GM21529 (cell line): ENCODE measurements at regions not wholly inside any gene's neighbourhood (a gene's known extent, or its start where the extent isn't known, plus 50 kb on each side); places are given as distances from the start of the nearest gene placed in this dataset.
"Not testable (repeated sequence)": the region's sequence is repeated elsewhere in the genome, so short reads cannot be mapped to it uniquely, and the experiment has no call there.

Source experiments
- ATAC-seq: cut with Tn5 transposase; IDR thresholded peaks from one replicate; pipeline ENCODE4 v1.9.1; 2021; ENCODE audit not compliant: unreplicated experiment

DNA sequence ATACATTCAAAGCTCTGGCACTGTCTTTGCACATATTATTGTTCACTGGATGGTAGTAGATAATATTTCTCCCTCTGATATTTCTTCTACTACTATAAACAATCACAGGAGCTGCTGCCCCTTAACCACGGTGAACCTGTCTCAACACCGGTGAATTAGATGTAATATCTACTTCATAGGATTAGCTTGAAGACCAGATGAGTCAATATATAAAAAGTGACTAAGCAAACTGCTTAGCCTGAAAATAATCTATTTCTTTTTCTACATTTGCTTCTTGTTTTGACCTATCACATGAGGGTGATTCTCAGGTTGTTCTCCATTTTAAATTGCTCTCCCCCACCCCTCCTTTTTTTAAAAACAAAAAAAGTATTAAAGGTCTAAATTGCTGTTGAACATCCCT lies 645.5 kb downstream of the ANKRD50 start:
- ATAC-seq: no peak

DNA sequence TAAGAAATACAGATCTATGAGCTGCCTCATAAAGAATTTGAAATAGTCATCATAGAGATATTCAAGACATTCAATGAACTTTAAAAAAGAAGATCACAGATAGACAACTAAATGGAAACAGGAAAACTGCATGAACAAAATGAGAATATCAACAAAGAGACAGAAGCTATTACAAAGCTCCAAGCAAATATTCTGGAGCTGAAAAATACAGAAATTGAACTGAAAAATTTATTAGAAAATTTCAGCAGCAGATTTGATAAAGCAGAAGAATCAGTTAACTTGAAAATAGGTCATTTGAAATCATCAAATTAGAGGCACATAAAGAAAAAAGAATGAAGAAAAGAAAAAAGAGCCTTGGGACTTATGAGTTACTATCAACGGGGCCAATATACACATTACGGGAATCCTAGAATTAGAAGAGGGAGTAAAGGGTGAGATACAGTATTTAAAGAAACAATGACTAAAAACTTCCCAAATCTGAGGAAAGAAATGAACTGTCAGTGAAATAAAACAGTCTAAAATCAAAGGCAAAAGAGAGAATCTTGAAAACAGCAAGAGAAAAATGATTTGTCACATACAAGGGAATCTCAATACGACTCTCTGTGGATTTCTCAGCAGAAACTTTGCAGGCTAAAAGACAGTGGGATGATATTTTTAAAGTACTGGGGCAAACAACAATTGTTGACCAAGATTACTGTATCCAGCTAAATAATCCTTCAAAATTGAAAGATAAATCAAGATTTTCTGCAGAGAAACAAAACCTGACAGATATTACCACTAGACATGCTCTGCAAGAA lies 641.6 kb downstream of the ANKRD50 start:
- no peak for ATAC-seq

- ATAC-seq: not testable (repeated sequence)
Measured at GRCh38 chr4:124075276-124075675, 637.3 kb downstream of the ANKRD50 start.

DNA sequence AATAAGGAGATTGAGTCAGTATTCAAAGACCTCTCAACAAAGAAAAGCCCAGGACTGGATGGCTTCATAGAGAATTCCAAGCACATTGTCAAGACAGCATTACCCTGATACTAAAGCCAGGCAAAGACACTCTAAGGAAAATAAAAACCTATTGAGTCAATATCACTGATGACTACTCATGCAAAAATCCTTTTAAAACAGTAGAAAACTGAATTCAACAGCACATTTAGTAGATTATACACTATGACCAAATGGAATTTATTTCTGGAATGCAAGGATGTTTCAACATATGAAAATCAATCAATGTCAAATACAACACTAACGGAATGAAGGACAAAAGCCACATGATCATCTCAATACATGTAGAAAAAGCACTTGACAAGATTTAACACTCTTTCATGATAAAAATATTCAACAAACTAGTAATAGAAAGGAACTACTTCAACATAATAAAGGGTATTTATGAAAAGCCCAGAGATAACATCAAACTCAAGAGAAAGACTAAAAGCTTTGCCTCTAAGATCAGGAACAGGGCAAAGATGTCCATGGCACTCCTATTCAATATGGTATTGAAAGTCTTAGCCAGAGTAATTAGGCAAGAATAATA lies 633.3 kb downstream of the ANKRD50 start:
- ATAC-seq: no peak

GRCh38 chr4:124083711-124084110 lies 628.8 kb downstream of the ANKRD50 start:
- ATAC-seq: no peak

DNA sequence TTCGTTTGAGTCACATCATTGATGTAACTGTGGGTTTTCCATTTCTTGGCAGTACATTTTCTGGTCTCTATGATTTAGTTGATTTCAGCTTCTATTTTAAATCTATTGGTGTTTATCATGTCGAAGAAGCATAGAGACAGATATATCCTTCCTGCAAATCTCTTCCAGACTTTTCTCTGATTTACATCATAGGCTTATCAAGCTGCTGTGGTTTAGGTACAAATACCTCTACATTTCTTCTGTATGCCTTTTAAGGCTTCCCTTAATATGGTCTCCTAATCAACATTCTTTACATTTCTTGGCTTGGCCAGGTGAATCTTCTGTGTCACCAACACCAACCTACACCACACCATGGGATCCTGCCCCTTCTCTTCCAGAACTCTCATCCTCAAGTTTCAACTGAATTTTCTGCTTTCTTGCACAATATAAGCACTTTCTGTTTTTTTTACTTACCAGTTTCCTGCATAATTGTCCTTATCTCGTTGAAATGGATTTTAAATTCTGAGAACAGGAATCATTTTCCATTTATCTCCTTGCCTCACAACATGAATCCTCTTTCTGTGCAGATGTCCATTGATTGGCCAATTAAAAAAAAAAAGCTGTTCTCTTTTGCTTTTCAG lies 626.9 kb downstream of the ANKRD50 start:
- ATAC-seq: no peak

DNA sequence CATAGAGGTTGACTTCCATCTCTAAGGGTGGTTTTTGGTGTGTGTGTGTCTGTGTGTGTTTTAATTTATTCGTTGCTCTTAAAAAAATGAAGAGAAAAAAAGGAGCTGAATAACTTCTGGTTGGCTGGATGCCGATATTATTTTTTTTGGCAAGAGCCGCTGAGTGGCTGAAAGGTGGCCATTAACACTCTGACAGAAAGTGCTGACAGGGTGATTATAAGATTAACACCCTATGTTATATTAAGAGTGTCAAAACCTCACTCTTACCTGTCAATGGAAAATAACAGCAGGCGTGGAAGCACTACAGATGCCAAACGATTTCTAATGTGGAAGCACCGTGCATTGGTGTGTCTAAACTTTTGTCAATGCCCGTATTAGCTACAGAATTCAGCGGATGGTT lies 622.5 kb downstream of the ANKRD50 start:
- no peak for ATAC-seq

DNA sequence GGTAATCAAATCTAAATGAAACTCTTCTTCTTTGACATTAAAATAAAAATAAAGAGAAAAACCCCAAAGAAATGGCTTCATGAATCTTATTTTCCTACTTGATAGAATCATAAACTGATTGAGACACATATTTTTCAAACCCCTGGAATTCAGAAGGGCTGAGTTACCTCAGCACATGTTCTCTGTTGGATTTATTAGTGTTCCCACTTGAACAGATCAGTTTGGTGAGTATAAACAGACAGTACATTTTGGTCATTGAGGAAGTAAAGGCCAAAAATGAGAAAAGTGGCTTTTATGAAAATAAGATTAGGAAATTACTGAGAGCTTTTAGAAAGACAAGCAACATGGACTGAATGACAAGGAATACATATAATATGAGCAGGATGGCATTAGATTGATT lies 620.4 kb downstream of the ANKRD50 start:
- ATAC-seq: no peak

DNA sequence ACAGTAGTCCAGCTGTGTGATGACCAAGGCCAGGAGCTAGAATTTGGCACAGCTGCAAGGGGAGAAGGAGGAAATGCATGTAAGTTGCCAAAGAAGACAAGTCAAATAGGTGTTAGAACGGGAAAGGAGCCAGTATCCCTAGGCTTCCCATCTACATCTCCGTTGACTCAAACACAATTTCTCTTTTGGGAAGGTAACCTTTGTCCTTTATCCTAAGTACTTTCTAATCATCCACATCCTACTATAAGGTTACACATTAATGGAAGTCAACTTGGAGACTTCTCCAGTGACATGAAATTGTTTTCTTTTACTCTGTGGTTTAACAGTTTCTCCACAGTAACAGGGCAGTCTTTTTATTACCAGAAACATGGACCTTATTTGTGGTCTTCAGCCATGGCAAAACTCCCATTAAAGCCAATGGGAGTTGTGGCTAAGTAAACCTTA lies 620.0 kb downstream of the ANKRD50 start:
- no peak for ATAC-seq

GRCh38 chr4:124095621-124096020 lies 616.9 kb downstream of the ANKRD50 start:
- ATAC-seq: no peak

DNA sequence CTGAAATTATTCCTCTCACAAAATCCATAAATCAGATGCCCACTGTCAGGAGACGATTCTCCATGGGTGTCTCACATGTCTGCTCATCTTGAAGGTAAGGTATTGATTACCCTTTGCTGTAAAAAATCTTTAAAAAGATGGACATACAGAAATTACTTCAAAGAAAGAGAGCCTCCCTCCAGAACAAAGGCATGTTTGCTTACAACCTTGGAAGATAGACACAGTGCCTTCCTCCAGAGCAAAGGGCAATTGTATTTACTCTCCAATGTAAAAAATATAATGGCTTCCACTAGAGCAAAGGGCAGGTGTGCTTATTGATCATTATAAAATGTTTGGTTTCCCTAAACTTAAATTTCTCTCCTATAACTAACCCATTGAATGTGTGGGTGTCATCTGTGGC lies 616.2 kb downstream of the ANKRD50 start:
- no peak for ATAC-seq

DNA sequence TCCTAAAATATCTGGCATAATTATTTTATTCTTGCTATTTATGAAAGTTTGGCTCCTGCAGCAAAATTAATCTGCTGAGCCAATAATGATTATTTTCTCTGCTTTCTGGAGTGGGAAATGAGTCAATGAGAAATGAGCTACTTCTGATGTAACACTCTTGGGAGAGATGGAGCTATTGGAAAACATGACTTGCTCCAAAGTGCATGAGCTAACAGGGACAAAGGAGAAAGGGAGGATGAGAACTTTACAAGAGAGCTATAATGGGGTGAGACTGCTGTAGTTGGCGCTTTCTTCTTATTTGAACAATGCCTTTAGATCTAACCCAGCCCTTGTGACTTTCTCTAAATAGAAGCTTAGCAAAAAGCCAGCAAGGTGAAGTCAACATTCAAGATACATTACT lies 615.1 kb downstream of the ANKRD50 start:
- ATAC-seq: no peak

DNA sequence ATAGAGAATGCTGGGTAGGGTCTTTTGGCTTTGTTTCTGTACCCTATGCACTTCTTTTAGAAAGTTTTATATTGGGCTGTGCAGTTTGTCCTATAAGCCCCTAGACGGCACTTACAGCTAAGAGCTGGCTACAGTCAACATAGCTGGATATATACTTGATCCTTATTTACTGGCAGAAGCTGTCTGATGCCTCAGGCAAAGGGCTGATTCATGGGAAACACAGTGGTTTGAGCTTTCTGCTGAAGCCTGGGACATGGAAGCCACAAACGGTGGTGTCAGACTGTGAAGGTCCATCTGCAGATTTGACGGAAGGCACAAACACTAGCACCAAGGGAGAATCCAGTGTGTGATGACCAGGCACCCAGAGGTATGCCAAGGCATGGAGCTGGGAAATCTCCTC lies 608.4 kb downstream of the ANKRD50 start:
- no peak for ATAC-seq

DNA sequence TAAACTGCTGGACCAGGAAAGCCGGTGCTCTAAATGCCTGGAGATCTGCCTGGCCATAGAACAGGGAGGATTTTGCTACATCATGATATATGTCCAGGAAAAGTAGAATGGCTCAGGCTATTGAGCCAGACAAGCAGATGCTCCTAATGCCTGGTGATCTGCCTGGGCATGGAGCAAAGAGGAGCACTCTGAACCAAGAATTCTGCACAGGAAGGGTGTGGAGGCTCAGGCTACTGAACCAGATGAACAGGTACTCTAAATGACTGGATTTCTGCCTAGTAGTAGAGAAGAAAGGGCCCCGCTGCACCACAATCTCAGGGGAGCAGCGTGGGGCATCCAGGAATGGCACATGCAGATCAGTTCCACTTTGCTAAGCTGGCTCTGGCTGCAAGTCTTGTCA lies 607.9 kb downstream of the ANKRD50 start:
- no peak for ATAC-seq

- no peak for ATAC-seq
Measured at GRCh38 chr4:124105212-124105611, 607.3 kb downstream of the ANKRD50 start.

DNA sequence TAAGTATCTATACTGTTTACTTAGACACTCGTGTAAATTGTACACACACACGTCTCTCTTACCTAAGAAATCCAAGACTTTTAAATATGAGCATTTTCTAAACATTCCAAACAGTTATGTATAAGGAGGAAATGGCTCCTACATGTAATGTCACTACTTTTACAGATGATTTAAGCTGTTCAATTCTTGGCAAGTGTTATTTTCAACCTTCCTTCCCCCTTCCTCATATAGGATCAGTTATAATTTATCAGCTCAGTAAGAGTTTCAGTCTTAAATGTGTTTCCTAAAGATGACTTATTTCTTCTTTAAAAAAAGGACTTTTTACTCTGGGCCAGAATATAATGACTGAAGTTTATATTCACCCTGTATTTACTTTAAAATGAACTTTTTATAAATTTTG lies 601.1 kb downstream of the ANKRD50 start:
- ATAC-seq: no peak

GRCh38 chr4:124111922-124112321 lies 600.6 kb downstream of the ANKRD50 start:
- ATAC-seq: no peak

DNA sequence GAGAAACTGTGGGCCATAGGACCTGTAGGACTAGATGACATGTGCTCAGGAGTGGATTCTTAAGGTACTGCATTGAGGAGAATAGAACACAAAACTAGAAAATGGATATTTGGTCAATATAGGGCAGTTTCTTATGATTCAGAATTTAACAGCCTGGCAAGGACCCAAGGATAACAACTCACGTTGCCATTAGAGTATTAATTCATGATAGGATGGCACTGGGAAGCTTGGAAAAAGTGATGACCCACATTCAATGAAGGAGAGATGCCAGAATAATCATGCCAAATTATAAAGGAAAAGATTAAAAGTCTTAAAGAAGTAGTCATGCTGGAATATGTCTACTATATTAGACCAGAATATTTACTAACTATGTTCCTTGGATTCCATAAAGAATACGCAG lies 594.5 kb downstream of the ANKRD50 start:
- ATAC-seq: no peak

DNA sequence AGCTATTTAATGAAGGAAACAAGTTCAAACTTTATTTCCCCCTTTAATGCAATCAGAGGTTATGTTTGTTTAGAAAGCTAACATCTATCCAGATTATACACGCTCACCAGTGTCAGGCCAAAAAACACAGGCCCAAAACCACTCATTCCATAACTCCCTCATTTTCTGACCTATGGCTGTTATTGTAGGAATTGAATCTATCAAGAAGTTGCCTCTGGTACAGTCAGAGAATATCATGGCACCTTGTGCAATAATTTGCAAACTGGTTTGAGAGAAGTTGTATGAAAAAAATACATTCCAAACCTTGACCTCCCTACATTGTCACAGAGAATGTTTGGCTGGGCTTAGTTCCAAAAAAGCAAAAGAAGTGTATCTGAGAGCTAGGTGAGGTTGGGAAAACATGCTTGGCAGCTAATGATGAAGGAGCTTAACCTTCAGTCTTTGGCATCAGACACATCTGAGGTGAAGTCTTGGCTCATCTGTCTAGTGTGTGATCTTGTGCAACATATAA lies 591.0 kb downstream of the ANKRD50 start:
- ATAC-seq: no peak

- ATAC-seq: no peak
Measured at GRCh38 chr4:124123181-124123580, 589.4 kb downstream of the ANKRD50 start.

DNA sequence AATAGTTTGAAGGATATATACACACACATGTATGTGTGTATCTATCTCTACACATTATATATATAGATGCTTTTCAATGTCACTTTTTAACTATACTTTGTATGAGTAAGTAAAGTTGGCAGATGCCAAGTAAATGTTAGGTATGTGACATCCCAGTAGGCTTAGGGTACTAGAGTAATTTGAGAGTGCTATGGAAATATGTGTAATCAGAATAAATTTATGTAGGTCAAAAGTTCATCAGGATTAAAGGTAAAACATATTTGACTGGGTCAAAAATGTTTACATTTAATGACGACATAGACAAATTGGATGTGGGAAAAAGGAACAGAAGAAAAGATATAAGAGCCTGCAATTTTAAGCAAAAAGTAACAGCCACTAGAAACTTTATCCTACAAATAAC lies 588.8 kb downstream of the ANKRD50 start:
- ATAC-seq: no peak

DNA sequence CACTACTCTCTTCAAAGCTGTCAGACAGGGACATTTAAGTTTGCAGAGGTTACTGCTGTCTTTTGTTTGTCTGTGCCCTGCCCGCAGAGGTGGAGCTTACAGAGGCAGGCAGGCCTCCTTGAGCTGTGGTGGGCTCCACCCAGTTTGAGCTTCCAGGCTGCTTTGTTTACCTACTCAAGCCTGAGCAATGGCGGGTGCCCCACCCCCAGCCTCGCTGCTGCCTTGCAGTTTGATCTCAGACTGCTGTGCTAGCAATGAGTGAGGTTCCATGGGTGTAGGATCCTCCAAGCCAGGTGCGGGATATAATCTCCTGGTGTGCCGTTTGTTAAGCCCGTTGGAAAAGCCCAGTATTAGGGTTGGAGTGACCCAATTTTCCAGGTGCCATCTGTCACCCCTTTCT lies 581.2 kb downstream of the ANKRD50 start:
- not testable (repeated sequence) for ATAC-seq
